B cell (primary cell): ENCODE measurements at regions not wholly inside any gene's neighbourhood (a gene's known extent, or its start where the extent isn't known, plus 50 kb on each side); places are given as distances from the start of the nearest gene placed in this dataset.

Source experiments
- ATAC-seq: fragments of 200-7000 bp; cut with Tn5 transposase; one replicate; pipeline ENCODE4 v1.10.0; 2021; ENCODE audit warnings: low read depth, mild to moderate bottlenecking, moderate number of reproducible peaks, moderate library complexity
- CTCF ChIA-PET: fragments of 350-600 bp; sonication (Branson Sonifier 250); formaldehyde crosslinking; loops from one replicate; lab custom pipeline; 2021; ENCODE audit warnings: antibody characterized with exemption, inconsistent platforms; lab: Charles Lee
- POLR2A ChIA-PET: fragments of 350-600 bp; sonication (Branson Sonifier 250); formaldehyde crosslinking; loops from one replicate; lab custom pipeline; 2021; ENCODE audit warnings: antibody characterized with exemption; lab: Charles Lee
- DNase-seq: peaks from one replicate; pipeline ENCODE4 v3.0.0; 2013
- H2AFZ ChIP-seq: 2 replicates; pipeline ENCODE4 v1.6.1; 2012; ENCODE audit warnings: mild to moderate bottlenecking, low read depth, low read length; ENCODE audit not compliant: insufficient read depth, poor library complexity, severe bottlenecking
- H3K27ac ChIP-seq, 2 donors: 1 replicate in 1 of 2; 2 replicates in 1 of 2; pipeline ENCODE4 v1.5.1; 2012 to 2013; ENCODE audit warnings: low read length in 2 of 2, mild to moderate bottlenecking in 2 of 2, moderate library complexity in 1 of 2
- H3K27me3 ChIP-seq, 4 experiments: fragments of 200-600 bp in 1 of 4; sonication (generic) in 1 of 4; replicated peaks in 1 of 4; 1 replicate in 2 of 4; 2 replicates in 2 of 4; pipeline versions ENCODE4 v1.6.1 to v1.7.0; 2013 to 2016; ENCODE audit warnings: low read length in 3 of 4, mild to moderate bottlenecking in 2 of 4, mixed read lengths in 1 of 4, moderate library complexity in 1 of 4; ENCODE audit not compliant: insufficient read depth in 4 of 4, control insufficient read depth in 3 of 4; ENCODE audit errors: control extremely low read depth in 1 of 4
- H3K36me3 ChIP-seq, 2 experiments: replicated peaks in 1 of 2; 1 replicate in 1 of 2; 2 replicates in 1 of 2; pipeline versions ENCODE4 v1.6.1 to v1.7.1; 2013; ENCODE audit warnings: low read length in 1 of 2; ENCODE audit not compliant: insufficient read depth in 2 of 2, control insufficient read depth in 1 of 2; ENCODE audit errors: control extremely low read depth in 1 of 2, extremely low read depth in 1 of 2
- H3K4me1 ChIP-seq, 2 donors: fragments of 200-600 bp in 1 of 2; sonication (generic) in 1 of 2; 1 replicate in 1 of 2; 2 replicates in 1 of 2; pipeline versions ENCODE4 v1.5.1 to v1.6.1; 2013 to 2017; ENCODE audit warnings: low read length in 2 of 2; ENCODE audit not compliant: control insufficient read depth in 2 of 2, insufficient read depth in 2 of 2
- H3K4me2 ChIP-seq: replicated peaks from 2 replicates; pipeline ENCODE3; 2012; ENCODE audit warnings: mild to moderate bottlenecking, low read depth, low read length; ENCODE audit not compliant: poor library complexity, severe bottlenecking
- H3K4me3 ChIP-seq, 5 experiments: fragments of 200-600 bp in 1 of 5; sonication (generic) in 1 of 5; 1 replicate in 3 of 5; 2 replicates in 2 of 5; pipeline versions ENCODE4 v1.5.1 to v1.7.0; 2011 to 2016; ENCODE audit warnings: low read length in 4 of 5, mild to moderate bottlenecking in 4 of 5, low read depth in 2 of 5, control low read depth in 1 of 5, moderate library complexity in 1 of 5; ENCODE audit not compliant: insufficient read depth in 1 of 5; ENCODE audit errors: control extremely low read depth in 1 of 5, extremely low read depth in 1 of 5
- H3K79me2 ChIP-seq: fragments of 200-600 bp; sonication (generic); one replicate; pipeline ENCODE4 v1.6.0; 2016; ENCODE audit warnings: low read length; ENCODE audit not compliant: control insufficient read depth, insufficient read depth
- H3K9ac ChIP-seq: fragments of 200-600 bp; sonication (generic); 2 replicates; pipeline ENCODE4 v1.6.1; 2017; ENCODE audit warnings: mild to moderate bottlenecking, low read length, moderate library complexity
- H3K9me3 ChIP-seq, 3 donors: one replicate each; pipeline versions ENCODE4 v1.6.1 to v1.7.1; 2013; ENCODE audit warnings: low read length in 2 of 3; ENCODE audit not compliant: control insufficient read depth in 2 of 3, insufficient read depth in 1 of 3; ENCODE audit errors: control extremely low read depth in 1 of 3
- H4K20me1 ChIP-seq: 2 replicates; pipeline ENCODE4 v1.6.0; 2012; ENCODE audit warnings: mild to moderate bottlenecking, low read length; ENCODE audit not compliant: insufficient read depth, control insufficient read depth, poor library complexity, severe bottlenecking
- H3K27ac Mint-ChIP-seq: one replicate; pipeline ENCODE4 v1.8.0; 2021; ENCODE audit warnings: mixed read lengths
- H3K27me3 Mint-ChIP-seq: one replicate; pipeline ENCODE4 v1.8.0; 2021; ENCODE audit warnings: mixed read lengths
- H3K4me1 Mint-ChIP-seq: one replicate; pipeline ENCODE4 v1.8.0; 2021; ENCODE audit warnings: mixed read lengths
- H3K4me3 Mint-ChIP-seq: one replicate; pipeline ENCODE4 v1.8.0; 2021; ENCODE audit warnings: mixed read lengths
- H3K9me3 Mint-ChIP-seq: one replicate; pipeline ENCODE4 v1.8.0; 2022; ENCODE audit warnings: mixed read lengths; ENCODE audit not compliant: insufficient read depth
- CTCF ChIP-seq: fragments of 200-600 bp; IDR thresholded peaks from one replicate; pipeline ENCODE4 v1.8.0; 2022; ENCODE audit warnings: antibody characterized with exemption, mild to moderate bottlenecking
- EZH2 ChIP-seq: IDR thresholded peaks from 2 replicates; pipeline ENCODE4 v1.6.1; 2012; ENCODE audit warnings: borderline replicate concordance, low read depth, mild to moderate bottlenecking, moderate library complexity, low read length; ENCODE audit not compliant: insufficient read depth, poor library complexity, severe bottlenecking
- WGBS: methylation state at CpG from one replicate; pipeline ENCODE4 v1.1.5; 2013; ENCODE audit warnings: missing lambda C conversion rate; ENCODE audit not compliant: insufficient coverage; 5-methylcytosine and 5-hydroxymethylcytosine counted together
- intact Hi-C: fragments of 100-400 bp; cut with micrococcal nuclease; formaldehyde crosslinking; loops from one replicate; pipeline ENCODE4 v1.10.0; 2022

GRCh38 chr7:135859538-135859937, 110.9 kb upstream of the FAM180A start:
- ATAC-seq, result no peak
- H3K4me2 ChIP-seq, result no peak overlapping the region
- Mint-ChIP-seq H3K4me1 (peaks cover 5% of the 10 kb centered on the region), H3K27me3 (no peaks in the 10 kb centered on the region), H3K4me3 (no peak overlapping the region), H3K27ac (no peak overlapping the region), H3K9me3 (no peaks in the 10 kb centered on the region)
- DNase-seq, result no peak
- ChIA-PET POLR2A (no interaction called here), CTCF (interaction anchor here (0.6 kb wide), 1 partner anchor 582 kb away, joined by 3 read pairs; no protein-coding TSS in a partner anchor)
- H3K9ac ChIP-seq, result no peak overlapping the region
- H3K4me3 ChIP-seq, result no peak overlapping the region
- peaks cover 0 to 19% (median 2%) of the 10 kb centered on the region in 3 donors for H3K9me3 ChIP-seq
- TF ChIP-seq CTCF, result no peak
- TF ChIP-seq EZH2, result no peak
- peaks cover 4 to 5% of the 10 kb centered on the region in 2 donors for H3K4me1 ChIP-seq
- no peaks in the 10 kb centered on the region for H3K36me3 ChIP-seq
- no peak overlapping the region for H3K27ac ChIP-seq
- H3K79me2 ChIP-seq, result no peaks in the 10 kb centered on the region
- intact Hi-C loops, result no loop called here
- H3K27me3 ChIP-seq, result no peaks in the 10 kb centered on the region
- no peaks in the 10 kb centered on the region for H4K20me1 ChIP-seq
- H2AFZ ChIP-seq, result no peak overlapping the region
- WGBS, result no CpG with 5 or more reads among the region's 2 CpGs

- Histone ChIP-seq H3K9me3 (peaks cover 0 to 19% (median 2%) of the 10 kb centered on the region in 3 donors), H3K4me3 (no peak overlapping the region), H3K9ac (no peak overlapping the region), H3K4me1 (peaks cover 4 to 5% of the 10 kb centered on the region in 2 donors), H3K27ac (no peak overlapping the region), H3K79me2 (no peaks in the 10 kb centered on the region), H3K4me2 (no peak overlapping the region), H3K27me3 (no peaks in the 10 kb centered on the region), H2AFZ (no peak overlapping the region), H3K36me3 (no peaks in the 10 kb centered on the region), H4K20me1 (no peaks in the 10 kb centered on the region)
- intact Hi-C loops, result no loop called here
- peaks cover under 1% of the 10 kb centered on the region for H3K27me3 Mint-ChIP-seq
- peaks cover 5% of the 10 kb centered on the region for H3K4me1 Mint-ChIP-seq
- ChIA-PET POLR2A (no interaction called here), CTCF (no interaction called here)
- ATAC-seq (no peak), DNase-seq (no peak)
- H3K4me3 Mint-ChIP-seq, result no peak overlapping the region
- H3K9me3 Mint-ChIP-seq, result no peaks in the 10 kb centered on the region
- TF ChIP-seq CTCF, result no peak
- TF ChIP-seq EZH2, result no peak
- 92% methylated on average over 6 of the region's 6 CpGs for WGBS
- no peak overlapping the region for H3K27ac Mint-ChIP-seq
These were observed 110.2 kb upstream of the FAM180A start for GRCh38 chr7:135858851-135859250.
